Liver (tissue), 8 donors: ENCODE measurements at regions not wholly inside any gene's neighbourhood (a gene's known extent, or its start where the extent isn't known, plus 50 kb on each side); places are given as distances from the start of the nearest gene placed in this dataset.

Source experiments
- DNase-seq: peaks from one replicate; pipeline ENCODE4 v3.0.0-alpha.2; 2017; ENCODE audit warnings: low spot score
- H3K27ac ChIP-seq, 2 donors: one replicate each; pipeline ENCODE4 v1.7.0; 2013; ENCODE audit warnings: inconsistent platforms in 2 of 2, low read length in 2 of 2, control low read depth in 1 of 2, low read depth in 1 of 2, mild to moderate bottlenecking in 1 of 2
- H3K27me3 ChIP-seq, 4 donors: one replicate each; pipeline versions ENCODE4 v1.6.1 to v1.7.0; 2013; ENCODE audit warnings: low read length in 3 of 4, inconsistent platforms in 1 of 4, mild to moderate bottlenecking in 1 of 4, moderate library complexity in 1 of 4; ENCODE audit not compliant: control insufficient read depth in 4 of 4, insufficient read depth in 4 of 4
- H3K36me3 ChIP-seq, 4 donors: one replicate each; pipeline versions ENCODE4 v1.6.1 to v1.7.0; 2013; ENCODE audit warnings: low read length in 3 of 4, mild to moderate bottlenecking in 3 of 4, low read depth in 1 of 4, moderate library complexity in 1 of 4; ENCODE audit not compliant: control insufficient read depth in 4 of 4, insufficient read depth in 3 of 4
- H3K4me1 ChIP-seq, 4 donors: one replicate each; pipeline versions ENCODE4 v1.6.1 to v1.7.0; 2013; ENCODE audit warnings: low read length in 3 of 4, mild to moderate bottlenecking in 3 of 4, moderate library complexity in 1 of 4; ENCODE audit not compliant: control insufficient read depth in 4 of 4, insufficient read depth in 4 of 4
- H3K4me3 ChIP-seq, 3 donors: one replicate each; pipeline versions ENCODE4 v1.6.1 to v1.7.0; 2013; ENCODE audit warnings: low read length in 3 of 3, control low read depth in 1 of 3, low read depth in 1 of 3, mild to moderate bottlenecking in 1 of 3
- H3K9ac ChIP-seq, 2 donors: one replicate each; pipeline ENCODE4 v1.7.0; 2013; ENCODE audit warnings: low read length in 2 of 2, mild to moderate bottlenecking in 2 of 2, moderate library complexity in 2 of 2, control low read depth in 1 of 2, low read depth in 1 of 2
- H3K9me3 ChIP-seq, 4 donors: one replicate each; pipeline versions ENCODE4 v1.6.1 to v1.7.0; 2013; ENCODE audit warnings: low read length in 3 of 4; ENCODE audit not compliant: control insufficient read depth in 4 of 4
- EGR1 ChIP-seq, 2 donors: IDR thresholded peaks; 2 replicates each; pipeline ENCODE4 v1.6.1; 2016 to 2018; ENCODE audit warnings: antibody characterized with exemption in 2 of 2, low read depth in 2 of 2
- FOXA1 ChIP-seq: IDR thresholded peaks from 2 replicates; pipeline ENCODE4 v1.6.1; 2016; ENCODE audit warnings: antibody characterized with exemption
- FOXA2 ChIP-seq: IDR thresholded peaks from 2 replicates; pipeline ENCODE4 v1.6.1; 2016; ENCODE audit warnings: antibody characterized with exemption
- HNF4A ChIP-seq, 2 donors: conservative IDR thresholded peaks; 2 replicates each; pipeline ENCODE4 v1.6.1; 2016; ENCODE audit warnings: antibody characterized with exemption in 2 of 2, mild to moderate bottlenecking in 2 of 2
- HNF4G ChIP-seq: IDR thresholded peaks from 2 replicates; pipeline ENCODE4 v1.6.1; 2016; ENCODE audit warnings: antibody characterized with exemption
- JUND ChIP-seq, 2 donors: IDR thresholded peaks; 2 replicates each; pipeline ENCODE4 v1.6.1; 2016; ENCODE audit warnings: antibody characterized with exemption in 2 of 2
- NR2F2 ChIP-seq: IDR thresholded peaks from 2 replicates; pipeline ENCODE4 v1.6.1; 2016; ENCODE audit warnings: antibody characterized with exemption
- RAD21 ChIP-seq, 2 donors: IDR thresholded peaks; 2 replicates each; pipeline ENCODE4 v1.6.1; 2016; ENCODE audit warnings: antibody characterized with exemption in 2 of 2, mild to moderate bottlenecking in 2 of 2
- RXRA ChIP-seq, 2 donors: IDR thresholded peaks; 2 replicates each; pipeline ENCODE4 v1.6.1; 2017 to 2018; ENCODE audit warnings: antibody characterized with exemption in 2 of 2, mild to moderate bottlenecking in 1 of 2
- TAF1 ChIP-seq: conservative IDR thresholded peaks from 2 replicates; pipeline ENCODE4 v1.6.1; 2016; ENCODE audit warnings: antibody characterized with exemption, mild to moderate bottlenecking
- YY1 ChIP-seq: IDR thresholded peaks from 2 replicates; pipeline ENCODE4 v1.6.1; 2016; ENCODE audit warnings: antibody characterized with exemption, mild to moderate bottlenecking
- WGBS: extraction: QIAGEN DNeasy Blood & Tissue Kit; methylation state at CpG from one replicate; pipeline ENCODE4 v1.1.7; 2013; 5-methylcytosine and 5-hydroxymethylcytosine counted together
- TF ChIP-seq, protein P1 (sequence below): IDR thresholded peaks from 2 replicates; pipeline ENCODE4 v1.6.1; 2016; ENCODE audit warnings: antibody characterized with exemption
- TF ChIP-seq, protein P2 (sequence below): IDR thresholded peaks from 2 replicates; pipeline ENCODE4 v1.6.1; 2016; ENCODE audit warnings: antibody characterized with exemption
- TF ChIP-seq, protein P3 (sequence below): fragments of 150-350 bp; IDR thresholded peaks from 2 replicates; pipeline ENCODE4 v1.5.1; 2017; ENCODE audit warnings: improper control_type of control experiment, low read depth, low read length; ENCODE audit not compliant: missing input control
- TF ChIP-seq, protein P4 (sequence below): IDR thresholded peaks from 2 replicates; pipeline ENCODE4 v1.6.1; 2016; ENCODE audit warnings: antibody characterized with exemption
- TF ChIP-seq, protein P5 (sequence below): IDR thresholded peaks from 2 replicates; pipeline ENCODE4 v1.6.1; 2016; ENCODE audit warnings: antibody characterized with exemption, mild to moderate bottlenecking
- donor health status: healthy.
- donor health status: healthy.
- donor health status: healthy.
- donor health status: healthy.
- donor health status: healthy.

DNA sequence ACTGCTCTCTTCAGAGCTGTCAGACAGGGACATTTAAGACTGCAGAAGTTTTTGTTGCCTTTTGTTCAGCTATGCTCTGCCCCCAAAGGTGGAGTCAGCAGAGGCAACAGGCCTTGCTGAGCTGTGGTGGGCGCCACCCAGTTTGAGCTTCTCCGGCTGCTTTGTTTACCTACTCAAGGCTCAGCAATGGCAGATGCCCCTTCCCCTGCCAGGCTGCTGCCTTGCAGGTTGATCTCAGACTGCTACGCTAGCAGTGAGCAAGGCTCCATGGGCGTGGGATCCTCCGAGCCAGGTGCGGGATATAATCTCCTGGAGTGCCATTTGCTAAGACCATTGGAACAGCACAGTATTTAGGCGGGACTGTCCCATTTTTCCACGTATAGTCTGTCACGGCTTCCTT, 371.4 kb upstream of the AMOT start:
- Histone ChIP-seq H3K27me3 (no peaks in the 10 kb centered on the region), H3K4me3 (no peak overlapping the region), H3K4me1 (no peaks in the 10 kb centered on the region), H3K36me3 (no peaks in the 10 kb centered on the region), H3K9ac (no peak overlapping the region), H3K27ac (no peak overlapping the region), H3K9me3 (peaks cover 0 to 3% (median 0%) of the 10 kb centered on the region in 4 donors)
- no peak for DNase-seq
- TF ChIP-seq, protein P1, sequence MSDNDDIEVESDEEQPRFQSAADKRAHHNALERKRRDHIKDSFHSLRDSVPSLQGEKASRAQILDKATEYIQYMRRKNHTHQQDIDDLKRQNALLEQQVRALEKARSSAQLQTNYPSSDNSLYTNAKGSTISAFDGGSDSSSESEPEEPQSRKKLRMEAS = no peak
- TF ChIP-seq, protein P2, sequence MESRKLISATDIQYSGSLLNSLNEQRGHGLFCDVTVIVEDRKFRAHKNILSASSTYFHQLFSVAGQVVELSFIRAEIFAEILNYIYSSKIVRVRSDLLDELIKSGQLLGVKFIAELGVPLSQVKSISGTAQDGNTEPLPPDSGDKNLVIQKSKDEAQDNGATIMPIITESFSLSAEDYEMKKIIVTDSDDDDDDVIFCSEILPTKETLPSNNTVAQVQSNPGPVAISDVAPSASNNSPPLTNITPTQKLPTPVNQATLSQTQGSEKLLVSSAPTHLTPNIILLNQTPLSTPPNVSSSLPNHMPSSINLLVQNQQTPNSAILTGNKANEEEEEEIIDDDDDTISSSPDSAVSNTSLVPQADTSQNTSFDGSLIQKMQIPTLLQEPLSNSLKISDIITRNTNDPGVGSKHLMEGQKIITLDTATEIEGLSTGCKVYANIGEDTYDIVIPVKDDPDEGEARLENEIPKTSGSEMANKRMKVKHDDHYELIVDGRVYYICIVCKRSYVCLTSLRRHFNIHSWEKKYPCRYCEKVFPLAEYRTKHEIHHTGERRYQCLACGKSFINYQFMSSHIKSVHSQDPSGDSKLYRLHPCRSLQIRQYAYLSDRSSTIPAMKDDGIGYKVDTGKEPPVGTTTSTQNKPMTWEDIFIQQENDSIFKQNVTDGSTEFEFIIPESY = no peak
- TF ChIP-seq HNF4G = no peak
- TF ChIP-seq, protein P3, sequence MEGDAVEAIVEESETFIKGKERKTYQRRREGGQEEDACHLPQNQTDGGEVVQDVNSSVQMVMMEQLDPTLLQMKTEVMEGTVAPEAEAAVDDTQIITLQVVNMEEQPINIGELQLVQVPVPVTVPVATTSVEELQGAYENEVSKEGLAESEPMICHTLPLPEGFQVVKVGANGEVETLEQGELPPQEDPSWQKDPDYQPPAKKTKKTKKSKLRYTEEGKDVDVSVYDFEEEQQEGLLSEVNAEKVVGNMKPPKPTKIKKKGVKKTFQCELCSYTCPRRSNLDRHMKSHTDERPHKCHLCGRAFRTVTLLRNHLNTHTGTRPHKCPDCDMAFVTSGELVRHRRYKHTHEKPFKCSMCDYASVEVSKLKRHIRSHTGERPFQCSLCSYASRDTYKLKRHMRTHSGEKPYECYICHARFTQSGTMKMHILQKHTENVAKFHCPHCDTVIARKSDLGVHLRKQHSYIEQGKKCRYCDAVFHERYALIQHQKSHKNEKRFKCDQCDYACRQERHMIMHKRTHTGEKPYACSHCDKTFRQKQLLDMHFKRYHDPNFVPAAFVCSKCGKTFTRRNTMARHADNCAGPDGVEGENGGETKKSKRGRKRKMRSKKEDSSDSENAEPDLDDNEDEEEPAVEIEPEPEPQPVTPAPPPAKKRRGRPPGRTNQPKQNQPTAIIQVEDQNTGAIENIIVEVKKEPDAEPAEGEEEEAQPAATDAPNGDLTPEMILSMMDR = no peak
- TF ChIP-seq YY1 = no peak
- no peak for TF ChIP-seq NR2F2
- no peak for TF ChIP-seq FOXA2
- TF ChIP-seq, protein P4, sequence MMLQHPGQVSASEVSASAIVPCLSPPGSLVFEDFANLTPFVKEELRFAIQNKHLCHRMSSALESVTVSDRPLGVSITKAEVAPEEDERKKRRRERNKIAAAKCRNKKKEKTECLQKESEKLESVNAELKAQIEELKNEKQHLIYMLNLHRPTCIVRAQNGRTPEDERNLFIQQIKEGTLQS = no peak
- 88% methylated on average over 9 of the region's 9 CpGs for WGBS

DNA sequence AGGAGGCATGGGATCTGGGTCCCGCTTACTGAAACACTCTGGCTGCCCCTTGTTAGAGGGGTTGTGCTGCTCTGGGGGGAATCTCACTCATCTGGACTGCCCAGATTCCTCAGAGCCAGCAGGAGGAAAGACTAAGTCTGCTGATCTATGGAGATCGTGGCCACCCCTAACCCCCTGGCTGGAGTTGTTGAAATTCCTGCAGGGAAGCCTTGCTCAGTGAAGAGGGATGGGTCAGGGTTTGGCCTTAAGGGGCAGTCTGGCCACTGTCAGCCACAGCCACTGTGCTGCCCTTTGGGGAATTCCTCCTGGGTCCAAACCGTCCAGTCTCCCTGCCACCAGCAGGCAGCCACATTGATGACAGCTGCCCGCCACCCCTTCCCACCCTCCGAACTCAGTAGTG, 362.0 kb upstream of the AMOT start:
- Histone ChIP-seq H3K36me3 (no peaks in the 10 kb centered on the region), H3K4me3 (no peak overlapping the region), H3K27me3 (peaks cover 0 to 3% (median 0%) of the 10 kb centered on the region in 4 donors), H3K9me3 (peaks cover 0 to 2% (median 0%) of the 10 kb centered on the region in 4 donors), H3K4me1 (no peaks in the 10 kb centered on the region), H3K27ac (no peak overlapping the region), H3K9ac (no peak overlapping the region)
- WGBS = 88% methylated on average over 5 of the region's 5 CpGs
- no peak for DNase-seq
- TF ChIP-seq, protein P5, sequence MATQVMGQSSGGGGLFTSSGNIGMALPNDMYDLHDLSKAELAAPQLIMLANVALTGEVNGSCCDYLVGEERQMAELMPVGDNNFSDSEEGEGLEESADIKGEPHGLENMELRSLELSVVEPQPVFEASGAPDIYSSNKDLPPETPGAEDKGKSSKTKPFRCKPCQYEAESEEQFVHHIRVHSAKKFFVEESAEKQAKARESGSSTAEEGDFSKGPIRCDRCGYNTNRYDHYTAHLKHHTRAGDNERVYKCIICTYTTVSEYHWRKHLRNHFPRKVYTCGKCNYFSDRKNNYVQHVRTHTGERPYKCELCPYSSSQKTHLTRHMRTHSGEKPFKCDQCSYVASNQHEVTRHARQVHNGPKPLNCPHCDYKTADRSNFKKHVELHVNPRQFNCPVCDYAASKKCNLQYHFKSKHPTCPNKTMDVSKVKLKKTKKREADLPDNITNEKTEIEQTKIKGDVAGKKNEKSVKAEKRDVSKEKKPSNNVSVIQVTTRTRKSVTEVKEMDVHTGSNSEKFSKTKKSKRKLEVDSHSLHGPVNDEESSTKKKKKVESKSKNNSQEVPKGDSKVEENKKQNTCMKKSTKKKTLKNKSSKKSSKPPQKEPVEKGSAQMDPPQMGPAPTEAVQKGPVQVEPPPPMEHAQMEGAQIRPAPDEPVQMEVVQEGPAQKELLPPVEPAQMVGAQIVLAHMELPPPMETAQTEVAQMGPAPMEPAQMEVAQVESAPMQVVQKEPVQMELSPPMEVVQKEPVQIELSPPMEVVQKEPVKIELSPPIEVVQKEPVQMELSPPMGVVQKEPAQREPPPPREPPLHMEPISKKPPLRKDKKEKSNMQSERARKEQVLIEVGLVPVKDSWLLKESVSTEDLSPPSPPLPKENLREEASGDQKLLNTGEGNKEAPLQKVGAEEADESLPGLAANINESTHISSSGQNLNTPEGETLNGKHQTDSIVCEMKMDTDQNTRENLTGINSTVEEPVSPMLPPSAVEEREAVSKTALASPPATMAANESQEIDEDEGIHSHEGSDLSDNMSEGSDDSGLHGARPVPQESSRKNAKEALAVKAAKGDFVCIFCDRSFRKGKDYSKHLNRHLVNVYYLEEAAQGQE = no peak
- no peak for TF ChIP-seq FOXA1
- TF ChIP-seq, protein P2 = no peak
- no peak for TF ChIP-seq HNF4A (conservative IDR thresholded peaks at IDR 0.05)
- TF ChIP-seq YY1 = no peak
- no peak for TF ChIP-seq JUND (IDR thresholded peaks at IDR 0.05)
- no peak for TF ChIP-seq FOXA2
- no peak for TF ChIP-seq RAD21 (IDR thresholded peaks at IDR 0.05)
- TF ChIP-seq, protein P4 = no peak
- TF ChIP-seq RXRA (IDR thresholded peaks at IDR 0.05) = no peak
- TF ChIP-seq, protein P3 = no peak
- no peak for TF ChIP-seq TAF1
- no peak for TF ChIP-seq EGR1 (IDR thresholded peaks at IDR 0.05; ENCODE audit: low read depth in 2 of 2)
